DND-41 (cell line): ENCODE measurements at regions not wholly inside any gene's neighbourhood (a gene's known extent, or its start where the extent isn't known, plus 50 kb on each side); places are given as distances from the start of the nearest gene placed in this dataset.

Experiments used
- CTCF ChIP-seq: IDR thresholded peaks from 2 replicates; pipeline ENCODE4 v1.5.1; 2012; ENCODE audit warnings: borderline replicate concordance, low read length, moderate library complexity, mild to moderate bottlenecking; ENCODE audit not compliant: poor library complexity, severe bottlenecking; ENCODE audit errors: extremely low read depth
- EZH2 ChIP-seq: IDR thresholded peaks from 3 replicates; pipeline ENCODE4 v1.6.1; 2012; ENCODE audit warnings: borderline replicate concordance, low read depth, mild to moderate bottlenecking, moderate library complexity, low read length, inconsistent platforms; ENCODE audit not compliant: severe bottlenecking

DNA sequence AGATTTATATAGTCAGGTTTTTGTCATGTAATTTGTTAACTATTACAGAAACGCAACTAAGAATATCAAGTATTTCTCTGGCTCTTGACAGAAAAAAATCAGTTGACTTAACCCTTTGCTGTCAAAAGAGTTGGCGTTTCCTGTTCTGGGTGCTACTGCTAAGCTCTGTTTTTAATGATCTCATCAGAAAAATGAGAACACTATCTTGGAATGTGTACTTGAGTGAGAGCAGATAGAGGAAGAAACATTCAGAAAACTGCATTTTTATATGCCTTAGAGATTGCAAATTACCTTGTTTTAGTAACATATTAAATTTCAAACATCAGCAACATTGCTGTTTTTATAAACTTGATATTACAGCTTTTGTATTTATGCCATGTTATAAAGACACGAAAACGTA, 297.9 kb downstream of the RDH14 start:
- no peak for TF ChIP-seq CTCF
- no peak for TF ChIP-seq EZH2
